ENCODE measurements at regions not wholly inside any gene's neighbourhood (a gene's known extent, or its start where the extent isn't known, plus 50 kb on each side); places are given as distances from the start of the nearest gene placed in this dataset.
A peak's percentile ranks its signal among the peaks of the same experiment; 100 is the strongest.

DNA sequence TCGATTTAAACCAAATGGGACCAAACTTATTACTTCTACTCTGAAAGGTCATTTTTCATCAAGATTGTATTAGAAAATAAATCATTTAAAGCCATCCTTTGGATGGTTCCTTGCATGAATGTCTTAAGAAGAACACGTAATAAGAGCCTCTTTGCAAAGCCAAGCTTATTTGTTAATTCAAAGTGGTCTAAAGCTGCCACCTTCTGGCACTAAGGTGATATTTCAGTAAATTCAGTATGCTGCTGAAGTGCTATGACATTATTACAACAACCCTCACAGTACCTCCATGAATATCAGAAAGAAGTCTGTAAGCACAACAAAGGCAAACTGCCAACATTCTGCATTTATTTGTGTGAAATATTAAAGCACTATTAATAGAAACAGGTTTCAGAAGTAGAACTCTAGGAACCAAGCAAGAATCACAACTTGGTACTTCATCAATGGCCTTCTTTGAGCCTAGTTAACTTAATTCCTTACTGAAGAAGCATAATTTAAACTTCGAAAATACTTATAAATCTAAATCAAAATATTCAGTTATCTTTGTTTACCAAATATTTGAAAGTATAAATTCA lies 53.1 kb upstream of the TYRP1 start:
- no peak for TF ChIP-seq EZH2phosphoT487 (IDR thresholded peaks at IDR 0.05; ENCODE audit: borderline replicate concordance, low read depth, low read length)
- TF ChIP-seq, protein P1, sequence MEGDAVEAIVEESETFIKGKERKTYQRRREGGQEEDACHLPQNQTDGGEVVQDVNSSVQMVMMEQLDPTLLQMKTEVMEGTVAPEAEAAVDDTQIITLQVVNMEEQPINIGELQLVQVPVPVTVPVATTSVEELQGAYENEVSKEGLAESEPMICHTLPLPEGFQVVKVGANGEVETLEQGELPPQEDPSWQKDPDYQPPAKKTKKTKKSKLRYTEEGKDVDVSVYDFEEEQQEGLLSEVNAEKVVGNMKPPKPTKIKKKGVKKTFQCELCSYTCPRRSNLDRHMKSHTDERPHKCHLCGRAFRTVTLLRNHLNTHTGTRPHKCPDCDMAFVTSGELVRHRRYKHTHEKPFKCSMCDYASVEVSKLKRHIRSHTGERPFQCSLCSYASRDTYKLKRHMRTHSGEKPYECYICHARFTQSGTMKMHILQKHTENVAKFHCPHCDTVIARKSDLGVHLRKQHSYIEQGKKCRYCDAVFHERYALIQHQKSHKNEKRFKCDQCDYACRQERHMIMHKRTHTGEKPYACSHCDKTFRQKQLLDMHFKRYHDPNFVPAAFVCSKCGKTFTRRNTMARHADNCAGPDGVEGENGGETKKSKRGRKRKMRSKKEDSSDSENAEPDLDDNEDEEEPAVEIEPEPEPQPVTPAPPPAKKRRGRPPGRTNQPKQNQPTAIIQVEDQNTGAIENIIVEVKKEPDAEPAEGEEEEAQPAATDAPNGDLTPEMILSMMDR (conservative IDR thresholded peaks at IDR 0.05; ENCODE audit: low read length) = peak; percentile 76

Measured in OCI-LY7 (cell line).